HCT116 (cell line): ENCODE measurements at regions not wholly inside any gene's neighbourhood (a gene's known extent, or its start where the extent isn't known, plus 50 kb on each side); places are given as distances from the start of the nearest gene placed in this dataset.

Experiments
- CEBPB ChIP-seq: IDR thresholded peaks from 2 replicates; pipeline ENCODE4 v1.6.1; 2012; ENCODE audit warnings: low read depth
- EGR1 ChIP-seq: IDR thresholded peaks from 2 replicates; pipeline ENCODE4 v1.6.1; 2012; ENCODE audit warnings: low read depth
- EZH2 ChIP-seq: fragments of 200-600 bp; sonication (generic); IDR thresholded peaks from 2 replicates; pipeline ENCODE4 v1.6.1; 2017; ENCODE audit warnings: antibody characterized with exemption, mixed run types
- POLR2A ChIP-seq: IDR thresholded peaks from 2 replicates; pipeline ENCODE4 v1.7.0; 2011; ENCODE audit warnings: borderline replicate concordance; ENCODE audit not compliant: insufficient read depth, insufficient read length; ENCODE audit errors: extremely low read depth
- SIN3A ChIP-seq: IDR thresholded peaks from 2 replicates; pipeline ENCODE4 v1.6.1; 2012; ENCODE audit warnings: low read depth
- SRF ChIP-seq: IDR thresholded peaks from 2 replicates; pipeline ENCODE4 v1.6.1; 2012; ENCODE audit warnings: low read depth
- TF ChIP-seq, protein P1 (sequence below), 3 experiments: fragments of 200-600 bp in 1 of 3; sonication (generic) in 1 of 3; IDR thresholded peaks in 2 of 3; conservative IDR thresholded peaks in 1 of 3; 2 replicates each; pipeline ENCODE4 v1.5.1; 2012 to 2017; ENCODE audit warnings: low read depth in 2 of 3, low read length in 2 of 3, antibody characterized with exemption in 1 of 3, borderline replicate concordance in 1 of 3, control low read depth in 1 of 3, mild to moderate bottlenecking in 1 of 3, mixed read lengths in 1 of 3, mixed run types in 1 of 3, moderate library complexity in 1 of 3; ENCODE audit not compliant: insufficient read depth in 1 of 3
- TF ChIP-seq, protein P2 (sequence below): IDR thresholded peaks from 2 replicates; pipeline ENCODE4 v1.6.1; 2012

DNA sequence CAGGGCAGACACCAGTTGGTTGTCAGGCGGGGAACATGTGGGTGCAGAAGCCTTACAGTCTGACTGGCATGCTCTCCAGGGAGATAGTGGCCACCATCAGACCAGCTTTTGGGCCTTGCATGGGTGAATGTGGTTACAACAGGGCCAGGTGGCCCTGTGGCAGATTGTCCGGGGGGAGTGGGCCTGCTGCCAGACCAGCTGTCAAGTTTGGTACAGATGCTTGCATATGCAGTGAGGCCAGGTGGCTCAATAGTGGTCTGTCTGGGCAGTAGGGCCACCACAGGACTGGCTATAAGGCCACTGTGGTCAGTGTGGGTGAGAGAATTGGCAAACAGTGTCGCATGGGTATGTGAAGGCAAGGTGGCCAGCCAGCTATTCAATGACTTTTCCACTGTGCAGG lies 148.7 kb downstream of the FAM174A start:
- TF ChIP-seq, protein P1, sequence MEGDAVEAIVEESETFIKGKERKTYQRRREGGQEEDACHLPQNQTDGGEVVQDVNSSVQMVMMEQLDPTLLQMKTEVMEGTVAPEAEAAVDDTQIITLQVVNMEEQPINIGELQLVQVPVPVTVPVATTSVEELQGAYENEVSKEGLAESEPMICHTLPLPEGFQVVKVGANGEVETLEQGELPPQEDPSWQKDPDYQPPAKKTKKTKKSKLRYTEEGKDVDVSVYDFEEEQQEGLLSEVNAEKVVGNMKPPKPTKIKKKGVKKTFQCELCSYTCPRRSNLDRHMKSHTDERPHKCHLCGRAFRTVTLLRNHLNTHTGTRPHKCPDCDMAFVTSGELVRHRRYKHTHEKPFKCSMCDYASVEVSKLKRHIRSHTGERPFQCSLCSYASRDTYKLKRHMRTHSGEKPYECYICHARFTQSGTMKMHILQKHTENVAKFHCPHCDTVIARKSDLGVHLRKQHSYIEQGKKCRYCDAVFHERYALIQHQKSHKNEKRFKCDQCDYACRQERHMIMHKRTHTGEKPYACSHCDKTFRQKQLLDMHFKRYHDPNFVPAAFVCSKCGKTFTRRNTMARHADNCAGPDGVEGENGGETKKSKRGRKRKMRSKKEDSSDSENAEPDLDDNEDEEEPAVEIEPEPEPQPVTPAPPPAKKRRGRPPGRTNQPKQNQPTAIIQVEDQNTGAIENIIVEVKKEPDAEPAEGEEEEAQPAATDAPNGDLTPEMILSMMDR (IDR thresholded peaks at IDR 0.05 in 2 of 3, conservative IDR thresholded peaks at IDR 0.05 in 1 of 3; ENCODE audit: borderline replicate concordance in 1 of 3, insufficient read depth in 1 of 3, low read depth in 2 of 3, low read length in 2 of 3), result no peak
- TF ChIP-seq EZH2, result no peak
- TF ChIP-seq POLR2A, result no peak
- no peak for TF ChIP-seq CEBPB
- TF ChIP-seq SIN3A, result no peak
- TF ChIP-seq EGR1, result no peak
- TF ChIP-seq, protein P2, sequence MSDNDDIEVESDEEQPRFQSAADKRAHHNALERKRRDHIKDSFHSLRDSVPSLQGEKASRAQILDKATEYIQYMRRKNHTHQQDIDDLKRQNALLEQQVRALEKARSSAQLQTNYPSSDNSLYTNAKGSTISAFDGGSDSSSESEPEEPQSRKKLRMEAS, result no peak
- TF ChIP-seq SRF, result no peak
